ENCODE measurements at regions not wholly inside any gene's neighbourhood (a gene's known extent, or its start where the extent isn't known, plus 50 kb on each side); places are given as distances from the start of the nearest gene placed in this dataset.

GRCh38 chr2:199527071-199527470 lies 69.3 kb upstream of the SATB2 start:
- H3K4me3 ChIP-seq (ENCODE audit: insufficient read depth, low read length, poor library complexity, severe bottlenecking): no peak overlapping the region
- no peak overlapping the region for H2AFZ ChIP-seq (ENCODE audit: low read depth, low read length, severe bottlenecking)
- H3F3A ChIP-seq (ENCODE audit: insufficient read depth): no peaks in the 10 kb centered on the region
- no peaks in the 10 kb centered on the region for H3K27me3 ChIP-seq (ENCODE audit: low read length)
- no peaks in the 10 kb centered on the region for H3K36me3 ChIP-seq (ENCODE audit: low read length)
- H3K9me2 ChIP-seq (replicated peaks; ENCODE audit: insufficient read depth, low read length): no peaks in the 10 kb centered on the region
- H4K20me1 ChIP-seq (ENCODE audit: low read depth, low read length): no peaks in the 10 kb centered on the region
- H3K4me2 ChIP-seq (ENCODE audit: low read depth, low read length, poor library complexity, severe bottlenecking): no peak overlapping the region
- no peaks in the 10 kb centered on the region for H3K79me2 ChIP-seq (ENCODE audit: insufficient read depth, low read length)
- H3K9me3 ChIP-seq (ENCODE audit: insufficient read depth, low read length): no peaks in the 10 kb centered on the region
- TF ChIP-seq CTCF (IDR thresholded peaks at IDR 0.05; ENCODE audit: insufficient read depth, low read length, poor library complexity, severe bottlenecking) (no peak), EZH2phosphoT487 (conservative IDR thresholded peaks at IDR 0.05; ENCODE audit: low read length) (no peak)
- H3K27ac ChIP-seq (ENCODE audit: low read depth, low read length): no peak overlapping the region
- no peak overlapping the region for H3K9ac ChIP-seq (ENCODE audit: low read length)

GRCh38 chr2:199524689-199525574 lies 67.2 kb upstream of the SATB2 start:
- Histone ChIP-seq H3K79me2 (ENCODE audit: insufficient read depth, low read length) (no peaks in the 10 kb centered on the region), H3K9me3 (ENCODE audit: insufficient read depth, low read length) (no peaks in the 10 kb centered on the region), H2AFZ (ENCODE audit: low read depth, low read length, severe bottlenecking) (no peak overlapping the region), H3K27me3 (ENCODE audit: low read length) (no peaks in the 10 kb centered on the region), H3K9ac (ENCODE audit: low read length) (no peak overlapping the region), H3K9me2 (replicated peaks; ENCODE audit: insufficient read depth, low read length) (no peaks in the 10 kb centered on the region), H4K20me1 (ENCODE audit: low read depth, low read length) (no peaks in the 10 kb centered on the region), H3F3A (ENCODE audit: insufficient read depth) (no peaks in the 10 kb centered on the region), H3K4me2 (ENCODE audit: low read depth, low read length, poor library complexity, severe bottlenecking) (no peak overlapping the region), H3K27ac (ENCODE audit: low read depth, low read length) (no peak overlapping the region), H3K36me3 (ENCODE audit: low read length) (no peaks in the 10 kb centered on the region), H3K4me3 (ENCODE audit: insufficient read depth, low read length, poor library complexity, severe bottlenecking) (no peak overlapping the region)
- TF ChIP-seq CTCF (IDR thresholded peaks at IDR 0.05; ENCODE audit: insufficient read depth, low read length, poor library complexity, severe bottlenecking): no peak
- TF ChIP-seq EZH2phosphoT487 (conservative IDR thresholded peaks at IDR 0.05; ENCODE audit: low read length): no peak

GRCh38 chr2:199509403-199509802 lies 51.7 kb upstream of the SATB2 start:
- H4K20me1 ChIP-seq (ENCODE audit: low read depth, low read length): no peaks in the 10 kb centered on the region
- H3K9me2 ChIP-seq (replicated peaks; ENCODE audit: insufficient read depth, low read length): no peaks in the 10 kb centered on the region
- no peaks in the 10 kb centered on the region for H3K9me3 ChIP-seq (ENCODE audit: insufficient read depth, low read length)
- H3K4me2 ChIP-seq (ENCODE audit: low read depth, low read length, poor library complexity, severe bottlenecking): no peak overlapping the region
- H3K27ac ChIP-seq (ENCODE audit: low read depth, low read length): no peak overlapping the region
- no peaks in the 10 kb centered on the region for H3K27me3 ChIP-seq (ENCODE audit: low read length)
- no peak overlapping the region for H2AFZ ChIP-seq (ENCODE audit: low read depth, low read length, severe bottlenecking)
- TF ChIP-seq EZH2phosphoT487 (conservative IDR thresholded peaks at IDR 0.05; ENCODE audit: low read length) (no peak), CTCF (IDR thresholded peaks at IDR 0.05; ENCODE audit: insufficient read depth, low read length, poor library complexity, severe bottlenecking) (no peak)
- H3F3A ChIP-seq (ENCODE audit: insufficient read depth): no peaks in the 10 kb centered on the region
- no peak overlapping the region for H3K4me3 ChIP-seq (ENCODE audit: insufficient read depth, low read length, poor library complexity, severe bottlenecking)
- H3K79me2 ChIP-seq (ENCODE audit: insufficient read depth, low read length): no peaks in the 10 kb centered on the region
- H3K9ac ChIP-seq (ENCODE audit: low read length): no peak overlapping the region
- no peaks in the 10 kb centered on the region for H3K36me3 ChIP-seq (ENCODE audit: low read length)

Data from SU-DHL-6 (cell line).